ENCODE measurements at regions not wholly inside any gene's neighbourhood (a gene's known extent, or its start where the extent isn't known, plus 50 kb on each side); places are given as distances from the start of the nearest gene placed in this dataset.

DNA sequence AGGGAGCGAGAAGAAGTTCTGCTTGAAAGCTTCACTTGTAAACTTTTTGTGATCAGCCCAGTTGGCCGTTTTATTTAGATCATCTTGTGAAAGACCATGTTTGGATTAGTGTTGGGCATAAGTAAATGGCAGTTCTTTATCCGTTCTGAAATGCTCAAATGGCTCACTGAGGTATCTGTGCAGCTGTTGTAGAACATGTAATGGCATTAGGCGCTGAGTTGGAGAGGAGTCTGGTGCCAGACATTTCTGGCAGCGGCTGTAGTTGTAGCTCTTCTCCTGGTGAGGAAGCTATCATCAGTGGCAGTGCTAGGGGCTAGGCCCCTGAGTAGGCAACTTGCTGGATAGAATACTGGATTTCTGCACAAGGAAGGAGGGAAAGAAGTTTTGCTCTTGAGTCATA lies 321.6 kb downstream of the LMO4 start:
- DNase-seq = no peak
- H3K36me3 ChIP-seq (ENCODE audit: low read depth, missing control alignments) = no peaks in the 10 kb centered on the region
- TF ChIP-seq POLR2A (IDR thresholded peaks at IDR 0.05) = no peak
- TF ChIP-seq, protein P1, sequence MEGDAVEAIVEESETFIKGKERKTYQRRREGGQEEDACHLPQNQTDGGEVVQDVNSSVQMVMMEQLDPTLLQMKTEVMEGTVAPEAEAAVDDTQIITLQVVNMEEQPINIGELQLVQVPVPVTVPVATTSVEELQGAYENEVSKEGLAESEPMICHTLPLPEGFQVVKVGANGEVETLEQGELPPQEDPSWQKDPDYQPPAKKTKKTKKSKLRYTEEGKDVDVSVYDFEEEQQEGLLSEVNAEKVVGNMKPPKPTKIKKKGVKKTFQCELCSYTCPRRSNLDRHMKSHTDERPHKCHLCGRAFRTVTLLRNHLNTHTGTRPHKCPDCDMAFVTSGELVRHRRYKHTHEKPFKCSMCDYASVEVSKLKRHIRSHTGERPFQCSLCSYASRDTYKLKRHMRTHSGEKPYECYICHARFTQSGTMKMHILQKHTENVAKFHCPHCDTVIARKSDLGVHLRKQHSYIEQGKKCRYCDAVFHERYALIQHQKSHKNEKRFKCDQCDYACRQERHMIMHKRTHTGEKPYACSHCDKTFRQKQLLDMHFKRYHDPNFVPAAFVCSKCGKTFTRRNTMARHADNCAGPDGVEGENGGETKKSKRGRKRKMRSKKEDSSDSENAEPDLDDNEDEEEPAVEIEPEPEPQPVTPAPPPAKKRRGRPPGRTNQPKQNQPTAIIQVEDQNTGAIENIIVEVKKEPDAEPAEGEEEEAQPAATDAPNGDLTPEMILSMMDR (IDR thresholded peaks at IDR 0.05) = no peak
- no peaks in the 10 kb centered on the region for H3K9me3 ChIP-seq
- H3K4me3 ChIP-seq = no peak overlapping the region
- H3K27me3 ChIP-seq = no peaks in the 10 kb centered on the region
- no peaks in the 10 kb centered on the region for H3K4me1 ChIP-seq
- WGBS, 2 donors = 90 to 95% methylated on average over 5 of the region's 5 CpGs
- intact Hi-C loops (cut with DNase I; ENCODE audit: low total_unique reads) = no loop called here
- H3K27ac ChIP-seq = no peak overlapping the region

DNA sequence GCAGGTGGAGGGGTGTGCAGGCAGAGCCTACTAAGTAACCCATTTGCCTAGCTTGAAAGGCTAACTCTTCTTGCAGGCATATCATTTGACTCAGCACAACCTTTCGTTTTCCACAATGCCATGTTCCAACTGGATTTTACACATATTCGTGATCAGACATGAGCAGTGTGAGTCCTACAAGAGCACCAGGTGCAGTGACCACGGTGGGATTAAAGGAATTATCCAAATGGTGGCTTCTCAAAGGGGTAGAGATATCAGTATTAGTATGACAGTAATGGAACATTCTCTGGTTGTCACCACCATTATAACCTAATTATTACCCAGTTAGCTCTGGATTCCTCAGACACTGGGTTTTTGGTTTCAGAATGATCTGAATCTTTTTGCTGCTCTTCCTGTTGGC lies 323.5 kb downstream of the LMO4 start:
- Histone ChIP-seq H3K4me3 (no peak overlapping the region), H3K27me3 (no peaks in the 10 kb centered on the region), H3K4me1 (no peaks in the 10 kb centered on the region), H3K9me3 (no peaks in the 10 kb centered on the region), H3K27ac (no peak overlapping the region), H3K36me3 (ENCODE audit: low read depth, missing control alignments) (no peaks in the 10 kb centered on the region)
- WGBS, 2 donors = 87 to 90% methylated on average over 3 of the region's 3 CpGs
- TF ChIP-seq, protein P1 (IDR thresholded peaks at IDR 0.05) = no peak
- TF ChIP-seq POLR2A (IDR thresholded peaks at IDR 0.05) = no peak
- no peak for DNase-seq
- intact Hi-C loops (cut with DNase I; ENCODE audit: low total_unique reads) = no loop called here

DNA sequence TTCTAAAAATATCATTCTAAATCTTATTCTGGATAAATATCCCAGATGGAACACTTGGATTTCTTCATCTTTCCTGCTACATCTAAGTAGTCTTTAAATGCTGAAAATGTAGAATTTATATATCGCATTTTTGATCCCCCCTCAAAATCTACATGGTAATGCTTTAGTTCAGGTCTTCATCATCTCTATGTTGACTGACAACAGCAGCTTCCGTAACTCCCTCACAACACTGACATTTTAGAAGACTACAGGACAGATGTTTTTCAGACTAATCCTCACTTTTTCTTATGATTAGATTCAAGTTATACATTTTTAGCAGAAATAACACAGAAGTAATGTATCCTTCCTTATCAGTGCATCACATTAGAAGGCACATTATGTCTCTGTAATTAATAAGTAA lies 336.5 kb downstream of the LMO4 start:
- H3K27me3 ChIP-seq = no peaks in the 10 kb centered on the region
- intact Hi-C loops (cut with DNase I; ENCODE audit: low total_unique reads) = no loop called here
- no peaks in the 10 kb centered on the region for H3K36me3 ChIP-seq (ENCODE audit: low read depth, missing control alignments)
- 91 to 98% methylated on average over 2 of the region's 2 CpGs for WGBS, 2 donors
- H3K4me1 ChIP-seq = no peaks in the 10 kb centered on the region
- H3K27ac ChIP-seq = no peak overlapping the region
- no peak for DNase-seq
- H3K4me3 ChIP-seq = no peak overlapping the region
- H3K9me3 ChIP-seq = no peaks in the 10 kb centered on the region
- TF ChIP-seq, protein P1 (IDR thresholded peaks at IDR 0.05) = no peak
- TF ChIP-seq POLR2A (IDR thresholded peaks at IDR 0.05) = no peak

DNA sequence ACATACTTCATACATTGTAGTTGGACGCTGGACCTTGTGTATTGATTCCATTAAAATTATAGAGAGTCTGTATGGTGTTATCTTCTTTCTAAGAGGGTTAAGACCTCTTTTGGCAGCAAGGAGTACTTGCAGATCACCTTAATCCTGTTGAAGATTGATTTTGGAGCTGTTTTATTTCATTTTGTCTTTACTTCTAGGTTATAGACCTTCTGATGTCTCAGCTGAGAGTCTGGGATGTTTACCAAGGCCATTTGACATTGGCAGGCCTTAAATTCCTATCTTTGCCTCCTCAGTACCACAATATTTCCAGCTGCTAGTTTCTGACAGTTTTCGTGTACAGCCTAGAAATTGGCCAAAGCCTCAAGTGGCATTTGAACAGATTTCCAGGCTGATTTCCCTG lies 338.0 kb downstream of the LMO4 start:
- Histone ChIP-seq H3K4me1 (no peaks in the 10 kb centered on the region), H3K9me3 (no peaks in the 10 kb centered on the region), H3K4me3 (no peak overlapping the region), H3K27me3 (no peaks in the 10 kb centered on the region), H3K36me3 (ENCODE audit: low read depth, missing control alignments) (no peaks in the 10 kb centered on the region), H3K27ac (no peak overlapping the region)
- intact Hi-C loops (cut with DNase I; ENCODE audit: low total_unique reads) = no loop called here
- DNase-seq = no peak
- 88% methylated on average over 2 of the region's 2 CpGs for WGBS, 2 donors
- TF ChIP-seq POLR2A (IDR thresholded peaks at IDR 0.05) = no peak
- TF ChIP-seq, protein P1 (IDR thresholded peaks at IDR 0.05) = no peak

DNA sequence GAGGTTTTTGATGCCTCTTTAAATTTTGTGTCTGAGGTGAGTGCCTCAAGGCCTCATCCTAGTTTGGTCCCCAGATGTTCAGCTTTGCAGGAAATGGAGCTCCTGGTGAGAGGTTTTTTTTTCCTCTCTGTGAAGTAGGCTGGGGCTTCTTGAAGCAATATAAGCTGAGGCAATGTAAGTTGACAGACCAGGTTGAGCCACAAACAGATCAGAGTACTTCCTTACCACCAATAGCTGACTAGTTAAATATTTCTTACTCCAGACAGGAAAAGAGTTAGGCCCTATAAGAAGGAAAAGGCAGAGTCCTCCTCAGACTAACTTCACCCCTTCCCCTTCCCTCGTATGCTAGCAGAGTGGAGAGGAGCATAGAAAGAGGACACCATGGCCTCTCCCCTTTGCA lies 341.0 kb downstream of the LMO4 start:
- 87 to 96% methylated on average over 1 of the region's 1 CpG for WGBS, 2 donors
- DNase-seq = no peak
- no peaks in the 10 kb centered on the region for H3K36me3 ChIP-seq (ENCODE audit: low read depth, missing control alignments)
- intact Hi-C loops (cut with DNase I; ENCODE audit: low total_unique reads) = no loop called here
- no peak overlapping the region for H3K27ac ChIP-seq
- TF ChIP-seq POLR2A (IDR thresholded peaks at IDR 0.05) = no peak
- no peaks in the 10 kb centered on the region for H3K27me3 ChIP-seq
- H3K9me3 ChIP-seq = no peaks in the 10 kb centered on the region
- H3K4me3 ChIP-seq = no peak overlapping the region
- H3K4me1 ChIP-seq = no peaks in the 10 kb centered on the region

All from testis (tissue), 2 donors.